ENCODE measurements at regions not wholly inside any gene's neighbourhood (a gene's known extent, or its start where the extent isn't known, plus 50 kb on each side); places are given as distances from the start of the nearest gene placed in this dataset.

- DNase-seq, result no peak
Measured at GRCh38 chr12:13597166-13597565, 384.2 kb downstream of the GRIN2B start.

DNA sequence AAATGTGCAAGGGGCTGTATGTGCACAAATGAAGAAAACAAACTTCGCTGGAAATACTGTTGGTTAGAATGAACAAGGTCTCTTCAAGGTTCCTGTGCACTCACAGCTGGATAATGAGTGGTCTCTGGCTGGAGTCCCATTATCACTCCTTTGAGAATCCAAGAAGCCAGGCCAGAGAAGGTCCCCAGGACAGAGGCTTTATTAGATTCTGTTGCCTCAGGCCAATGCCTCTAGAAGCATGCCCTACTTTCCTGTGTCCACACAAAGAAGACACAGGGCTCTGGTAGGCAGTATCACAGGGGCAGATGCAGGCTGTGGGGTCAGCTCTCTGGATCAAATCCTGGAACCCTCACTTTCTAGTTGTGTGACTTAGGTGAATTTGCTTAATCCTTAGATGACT, 384.7 kb downstream of the GRIN2B start:
- no peak for DNase-seq

GRCh38 chr12:13595536-13596443, 385.6 kb downstream of the GRIN2B start:
- DNase-seq, result peak in 1 of 58 donors; percentile 3

- no peak for DNase-seq
Measured at GRCh38 chr12:13594731-13595514, 386.5 kb downstream of the GRIN2B start.

GRCh38 chr12:13592063-13592942, 389.1 kb downstream of the GRIN2B start:
- no peak for DNase-seq

GRCh38 chr12:13591488-13591887, 389.9 kb downstream of the GRIN2B start:
- DNase-seq, result no peak

DNA sequence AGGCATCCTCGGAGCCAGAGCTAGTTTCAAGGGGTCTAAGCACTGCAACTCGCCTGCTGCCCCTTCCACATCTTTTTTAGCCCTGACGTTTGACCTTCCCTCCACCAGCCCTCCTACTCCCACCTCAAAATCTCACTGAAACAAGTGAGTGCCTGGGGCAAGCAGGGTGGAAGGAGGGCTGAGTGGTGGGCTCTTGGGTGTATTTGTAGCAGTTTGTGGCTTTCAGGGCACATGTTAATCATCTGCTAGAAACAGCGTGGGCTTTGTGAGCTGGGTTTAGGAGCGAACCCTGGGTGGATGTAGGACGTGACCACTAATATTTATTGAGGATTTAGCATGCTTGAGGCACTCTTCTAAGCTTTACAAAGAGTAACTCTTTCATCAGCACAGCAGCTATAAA, 390.3 kb downstream of the GRIN2B start:
- DNase-seq, result no peak

GRCh38 chr12:13588574-13588973, 392.0 kb downstream of the EMP1 start:
- no peak for DNase-seq

DNA sequence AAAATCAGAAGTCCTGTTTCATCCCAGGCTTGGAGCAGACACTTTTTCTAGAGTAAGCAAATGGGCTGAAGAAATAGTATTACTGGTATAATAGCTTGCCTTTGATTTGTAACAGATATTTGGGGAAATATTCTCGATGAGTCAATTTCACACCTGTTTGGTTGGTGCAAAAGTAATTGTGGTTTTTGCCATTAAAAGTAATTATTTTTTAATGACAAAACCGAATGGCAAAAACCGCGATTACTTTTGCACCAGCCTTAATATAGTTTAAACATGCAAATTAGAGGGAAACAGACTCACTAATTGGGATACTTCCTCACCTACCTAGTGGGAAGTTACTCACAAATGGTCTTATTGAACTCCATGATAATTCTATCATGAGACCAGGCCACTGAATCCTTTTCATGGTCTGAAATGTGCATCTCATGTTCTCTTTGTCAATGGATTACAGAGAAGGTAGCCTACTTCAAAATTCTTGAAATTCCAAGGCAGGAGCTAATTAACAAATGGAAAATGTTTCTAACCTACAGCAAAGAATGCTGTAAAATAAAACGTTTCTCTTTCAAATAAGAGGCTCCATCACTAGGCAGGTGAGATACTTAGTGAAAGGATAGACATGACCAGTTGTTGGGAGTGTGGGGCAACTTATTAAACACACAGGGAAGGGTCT, 391.3 kb downstream of the EMP1 start:
- DNase-seq, result no peak

GRCh38 chr12:13586361-13586760, 389.8 kb downstream of the EMP1 start:
- DNase-seq, result peak in 1 of 58 donors; percentile 50

GRCh38 chr12:13584541-13584940, 388.0 kb downstream of the EMP1 start:
- no peak for DNase-seq

GRCh38 chr12:13583630-13584029, 387.1 kb downstream of the EMP1 start:
- DNase-seq, result no peak

DNA sequence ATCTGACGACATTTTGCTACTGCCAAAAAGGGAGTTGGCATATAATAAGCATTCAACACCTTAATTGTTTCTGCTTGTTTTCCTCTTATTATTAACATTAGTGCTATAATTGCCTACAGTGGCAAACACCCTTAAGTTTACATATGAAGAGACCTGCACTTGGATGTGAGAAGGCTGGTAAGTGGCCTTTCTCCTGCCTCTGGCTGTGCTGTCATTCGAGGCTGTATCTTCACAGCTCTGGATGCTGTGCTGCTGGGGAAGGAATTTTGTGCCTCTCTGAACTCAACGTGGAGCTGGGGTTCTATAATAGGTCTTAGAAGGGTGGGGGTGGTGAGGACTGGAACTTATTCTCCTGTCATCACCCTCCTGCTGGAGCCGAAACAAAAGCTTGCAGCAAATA, 385.9 kb downstream of the EMP1 start:
- no peak for DNase-seq

DNA sequence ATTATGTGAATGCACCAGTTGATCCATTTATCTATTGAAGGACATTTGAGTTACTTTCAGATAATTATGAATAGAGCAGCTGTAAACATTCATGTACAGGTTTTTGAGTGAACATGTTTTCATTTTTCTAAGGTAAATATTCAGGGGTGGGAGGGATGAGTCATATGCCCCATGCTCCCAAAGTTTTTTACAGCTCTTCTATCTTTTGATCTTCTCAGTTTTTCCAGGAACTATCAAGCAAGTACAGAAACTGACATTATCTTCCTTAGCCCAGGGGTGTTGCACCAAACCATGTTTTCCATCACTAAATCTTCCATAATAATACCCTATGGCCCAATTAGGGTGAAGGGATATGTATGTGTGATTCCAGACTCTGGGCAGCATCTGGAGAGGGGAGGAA, 384.5 kb downstream of the EMP1 start:
- no peak for DNase-seq

GRCh38 chr12:13580206-13580605, 383.7 kb downstream of the EMP1 start:
- DNase-seq, result no peak

DNA sequence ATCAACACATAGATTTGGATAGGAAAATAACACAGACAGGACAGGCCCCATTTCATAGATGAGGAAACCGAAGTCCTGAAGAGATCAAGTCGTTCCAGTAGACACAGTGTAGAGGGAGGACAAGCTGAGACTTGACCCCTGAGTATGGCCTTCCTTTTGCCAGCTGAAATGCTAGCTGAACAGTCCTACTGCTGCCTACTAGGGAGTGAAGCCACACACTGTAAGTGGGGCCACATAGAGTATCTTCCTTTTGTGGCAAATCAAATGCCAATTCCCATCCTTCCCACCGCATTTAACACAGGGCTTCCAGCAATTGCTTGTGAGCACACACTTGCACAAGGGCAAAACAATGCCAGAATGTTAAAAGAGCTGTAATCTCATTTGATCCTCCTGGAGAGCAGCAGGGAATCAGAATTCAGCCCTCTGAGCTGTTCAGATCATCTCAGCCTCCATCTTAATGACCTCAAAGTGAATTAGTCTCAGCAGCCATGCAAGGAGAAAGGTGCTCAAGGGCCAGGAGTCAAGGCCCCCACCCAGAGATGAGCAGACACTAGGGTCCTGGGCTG, 380.5 kb downstream of the EMP1 start:
- no peak for DNase-seq

GRCh38 chr12:13573698-13574321, 377.3 kb downstream of the EMP1 start:
- DNase-seq, result no peak

GRCh38 chr12:13571035-13571434, 374.5 kb downstream of the EMP1 start:
- DNase-seq, result no peak

DNA sequence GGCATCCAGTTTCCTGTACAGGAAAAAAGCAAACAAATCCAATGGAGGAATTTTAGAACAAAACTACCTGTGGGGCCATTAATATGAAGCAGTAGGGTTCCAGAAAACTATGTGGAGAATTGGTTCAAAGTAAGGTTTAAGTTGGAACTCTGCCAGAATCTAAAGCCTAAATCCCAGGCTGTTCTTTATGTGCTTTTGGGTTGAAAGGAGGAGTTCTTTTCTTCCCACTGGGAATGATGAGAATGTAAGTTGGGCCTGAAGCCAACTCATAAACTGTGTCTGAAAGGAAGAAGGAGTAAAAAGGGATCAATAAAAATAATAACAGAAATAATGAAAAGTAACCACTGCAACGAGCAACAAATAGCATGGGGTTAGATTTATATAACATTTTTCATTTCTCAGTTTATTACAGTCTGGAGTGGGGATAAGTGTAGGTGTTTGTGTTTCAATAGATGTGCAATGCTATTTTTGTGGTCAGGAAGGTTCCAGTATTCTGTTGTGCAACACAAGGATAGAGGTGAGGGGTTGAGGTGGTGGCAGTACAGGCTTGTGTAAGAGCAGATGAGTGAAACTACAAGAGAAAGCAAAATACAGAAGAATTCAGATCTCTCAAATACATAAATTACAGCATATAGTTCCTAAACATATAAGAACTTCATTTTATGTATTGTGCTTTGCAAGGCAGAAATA, 373.6 kb downstream of the EMP1 start:
- no peak for DNase-seq

Measured in anterior cingulate cortex (tissue), 58 donors.